ENCODE measurements at regions not wholly inside any gene's neighbourhood (a gene's known extent, or its start where the extent isn't known, plus 50 kb on each side); places are given as distances from the start of the nearest gene placed in this dataset.

GRCh38 chr9:80635065-80635464 lies 1054.3 kb downstream of the TLE1 start:
- no peak for DNase-seq (ENCODE audit: low spot score)

GRCh38 chr9:80632041-80632440 lies 1057.3 kb downstream of the TLE1 start:
- no peak for DNase-seq (ENCODE audit: low spot score)

GRCh38 chr9:80622508-80622907 lies 1050.7 kb downstream of the TLE4 start:
- DNase-seq (ENCODE audit: low spot score): no peak

- no peak for DNase-seq (ENCODE audit: low spot score)
Measured at GRCh38 chr9:80619356-80619755, 1047.6 kb downstream of the TLE4 start.

- DNase-seq (ENCODE audit: low spot score): no peak
Measured at GRCh38 chr9:80615964-80616363, 1044.2 kb downstream of the TLE4 start.

GRCh38 chr9:80605793-80606192 lies 1034.0 kb downstream of the TLE4 start:
- DNase-seq (ENCODE audit: low spot score): no peak

- DNase-seq (ENCODE audit: low spot score): peak; percentile 52
Measured at GRCh38 chr9:80605129-80605528, 1033.4 kb downstream of the TLE4 start.

GRCh38 chr9:80602291-80602690 lies 1030.5 kb downstream of the TLE4 start:
- no peak for DNase-seq (ENCODE audit: low spot score)

- no peak for DNase-seq (ENCODE audit: low spot score)
Measured at GRCh38 chr9:80596579-80596978, 1024.8 kb downstream of the TLE4 start.

GRCh38 chr9:80595192-80595591 lies 1023.4 kb downstream of the TLE4 start:
- no peak for DNase-seq (ENCODE audit: low spot score)

- DNase-seq (ENCODE audit: low spot score): no peak
Measured at GRCh38 chr9:80592413-80592812, 1020.6 kb downstream of the TLE4 start.

- DNase-seq (ENCODE audit: low spot score): no peak
Measured at GRCh38 chr9:80586786-80587330, 1015.1 kb downstream of the TLE4 start.

- DNase-seq (ENCODE audit: low spot score): no peak
Measured at GRCh38 chr9:80571953-80572352, 1000.2 kb downstream of the TLE4 start.

GRCh38 chr9:80569236-80569635 lies 997.5 kb downstream of the TLE4 start:
- no peak for DNase-seq (ENCODE audit: low spot score)

GRCh38 chr9:80561526-80561925 lies 989.8 kb downstream of the TLE4 start:
- DNase-seq (ENCODE audit: low spot score): peak; percentile 2

- peak; percentile 25 for DNase-seq (ENCODE audit: low spot score)
Measured at GRCh38 chr9:80560976-80561375, 989.2 kb downstream of the TLE4 start.

GRCh38 chr9:80557256-80557655 lies 985.5 kb downstream of the TLE4 start:
- no peak for DNase-seq (ENCODE audit: low spot score)

- no peak for DNase-seq (ENCODE audit: low spot score)
Measured at GRCh38 chr9:80556631-80557030, 984.9 kb downstream of the TLE4 start.

- DNase-seq (ENCODE audit: low spot score): no peak
Measured at GRCh38 chr9:80555782-80556325, 984.1 kb downstream of the TLE4 start.

- no peak for DNase-seq (ENCODE audit: low spot score)
Measured at GRCh38 chr9:80554856-80555255, 983.1 kb downstream of the TLE4 start.

- no peak for DNase-seq (ENCODE audit: low spot score)
Measured at GRCh38 chr9:80554301-80554700, 982.5 kb downstream of the TLE4 start.

GRCh38 chr9:80552931-80553330 lies 981.2 kb downstream of the TLE4 start:
- DNase-seq (ENCODE audit: low spot score): no peak

- no peak for DNase-seq (ENCODE audit: low spot score)
Measured at GRCh38 chr9:80550181-80550580, 978.4 kb downstream of the TLE4 start.

GRCh38 chr9:80547613-80548012 lies 975.8 kb downstream of the TLE4 start:
- DNase-seq (ENCODE audit: low spot score): no peak
